ENCODE measurements at regions not wholly inside any gene's neighbourhood (a gene's known extent, or its start where the extent isn't known, plus 50 kb on each side); places are given as distances from the start of the nearest gene placed in this dataset.
"Not testable (repeated sequence)": the region's sequence is repeated elsewhere in the genome, so short reads cannot be mapped to it uniquely, and the experiment has no call there.

DNA sequence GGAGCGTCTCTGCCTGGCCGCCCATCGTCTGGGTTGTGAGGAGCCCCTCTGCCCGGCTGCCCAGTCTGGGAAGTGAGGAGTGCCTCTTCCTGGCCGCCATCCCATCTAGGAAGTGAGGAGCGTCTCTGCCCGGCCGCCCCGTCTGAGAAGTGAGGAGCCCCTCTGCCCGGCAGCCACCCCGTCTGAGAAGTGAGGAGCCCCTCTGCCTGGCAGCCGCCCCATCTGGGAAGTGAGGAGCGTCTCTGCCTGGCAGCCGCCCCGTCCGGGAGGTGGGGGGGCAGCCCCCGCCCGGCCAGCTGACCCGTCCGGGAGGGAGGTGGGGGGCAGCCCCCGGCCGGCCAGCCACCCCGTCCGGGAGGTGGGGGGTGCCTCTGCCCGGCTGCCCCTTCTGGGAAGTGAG, 108.5 kb downstream of the SOX14 start:
- TF ChIP-seq, protein P1, sequence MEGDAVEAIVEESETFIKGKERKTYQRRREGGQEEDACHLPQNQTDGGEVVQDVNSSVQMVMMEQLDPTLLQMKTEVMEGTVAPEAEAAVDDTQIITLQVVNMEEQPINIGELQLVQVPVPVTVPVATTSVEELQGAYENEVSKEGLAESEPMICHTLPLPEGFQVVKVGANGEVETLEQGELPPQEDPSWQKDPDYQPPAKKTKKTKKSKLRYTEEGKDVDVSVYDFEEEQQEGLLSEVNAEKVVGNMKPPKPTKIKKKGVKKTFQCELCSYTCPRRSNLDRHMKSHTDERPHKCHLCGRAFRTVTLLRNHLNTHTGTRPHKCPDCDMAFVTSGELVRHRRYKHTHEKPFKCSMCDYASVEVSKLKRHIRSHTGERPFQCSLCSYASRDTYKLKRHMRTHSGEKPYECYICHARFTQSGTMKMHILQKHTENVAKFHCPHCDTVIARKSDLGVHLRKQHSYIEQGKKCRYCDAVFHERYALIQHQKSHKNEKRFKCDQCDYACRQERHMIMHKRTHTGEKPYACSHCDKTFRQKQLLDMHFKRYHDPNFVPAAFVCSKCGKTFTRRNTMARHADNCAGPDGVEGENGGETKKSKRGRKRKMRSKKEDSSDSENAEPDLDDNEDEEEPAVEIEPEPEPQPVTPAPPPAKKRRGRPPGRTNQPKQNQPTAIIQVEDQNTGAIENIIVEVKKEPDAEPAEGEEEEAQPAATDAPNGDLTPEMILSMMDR (IDR thresholded peaks at IDR 0.05) = not testable (repeated sequence)
- TF ChIP-seq SIN3A (IDR thresholded peaks at IDR 0.05; ENCODE audit: borderline replicate concordance, insufficient read depth, low read depth, low read length); POLR2AphosphoS5 (IDR thresholded peaks at IDR 0.05; ENCODE audit: low read depth, low read length): not testable (repeated sequence)
